Neural cell (in vitro differentiated cells): ENCODE measurements at regions not wholly inside any gene's neighbourhood (a gene's known extent, or its start where the extent isn't known, plus 50 kb on each side); places are given as distances from the start of the nearest gene placed in this dataset.

Source experiments
- H2AFZ ChIP-seq: fragments of 200-600, 300-800 bp; sonication (generic), shearing (Covaris generic); 2 replicates; pipeline ENCODE4 v1.6.0; 2014; ENCODE audit warnings: low read depth, mild to moderate bottlenecking, antibody characterized with exemption, low read length, moderate library complexity
- H3F3A ChIP-seq: fragments of 200-600 bp; shearing (Covaris generic); 2 replicates; pipeline ENCODE4 v1.6.1; 2016; ENCODE audit warnings: mild to moderate bottlenecking, moderate library complexity, mixed read lengths, antibody characterized with exemption, low read length; ENCODE audit not compliant: insufficient read depth, poor library complexity, severe bottlenecking
- H3K27ac ChIP-seq: fragments of 200-600, 300-800 bp; sonication (generic), shearing (Covaris generic); 2 replicates; pipeline ENCODE4 v1.5.1; 2014; ENCODE audit warnings: mild to moderate bottlenecking, low read length, moderate library complexity
- H3K27me3 ChIP-seq: fragments of 300-800, 200-600 bp; sonication (generic), shearing (Covaris generic); 2 replicates; pipeline ENCODE4 v1.6.0; 2014; ENCODE audit warnings: mild to moderate bottlenecking, low read depth, low read length, moderate library complexity; ENCODE audit not compliant: insufficient read depth
- H3K36me3 ChIP-seq: fragments of 300-800, 200-600 bp; sonication (generic), shearing (Covaris generic); 2 replicates; pipeline ENCODE4 v1.5.1; 2014; ENCODE audit warnings: mild to moderate bottlenecking, antibody characterized with exemption, low read length, moderate library complexity; ENCODE audit not compliant: insufficient read depth
- H3K4me2 ChIP-seq: fragments of 300-800, 200-600 bp; sonication (generic), shearing (Covaris generic); 2 replicates; pipeline ENCODE4 v1.6.0; 2014; ENCODE audit warnings: mild to moderate bottlenecking, low read length
- H3K4me3 ChIP-seq: fragments of 300-800, 200-600 bp; sonication (generic), shearing (Covaris generic); 2 replicates; pipeline ENCODE4 v1.5.1; 2014; ENCODE audit warnings: mild to moderate bottlenecking, low read length, moderate library complexity
- H3K79me2 ChIP-seq: fragments of 200-600 bp; shearing (Covaris generic); replicated peaks from 2 replicates; pipeline ENCODE4 v1.6.0; 2014; ENCODE audit warnings: mild to moderate bottlenecking, low read length, moderate library complexity; ENCODE audit not compliant: insufficient read depth
- H3K9ac ChIP-seq: fragments of 300-800, 200-600 bp; sonication (generic), shearing (Covaris generic); 2 replicates; pipeline ENCODE4 v1.6.1; 2016; ENCODE audit warnings: mild to moderate bottlenecking, low read length, mixed read lengths
- H3K9me2 ChIP-seq: fragments of 200-600 bp; shearing (Covaris generic); 2 replicates; pipeline ENCODE4 v1.6.1; 2016; ENCODE audit warnings: mild to moderate bottlenecking, low read length, mixed read lengths; ENCODE audit not compliant: insufficient read depth
- H3K9me3 ChIP-seq: fragments of 200-600, 300-800 bp; sonication (generic), shearing (Covaris generic); 2 replicates; pipeline ENCODE4 v1.6.1; 2016; ENCODE audit warnings: mild to moderate bottlenecking, mixed run types, low read length, moderate library complexity, mixed read lengths
- H4K20me1 ChIP-seq: fragments of 200-600 bp; shearing (Covaris generic); 2 replicates; pipeline ENCODE4 v1.6.1; 2016; ENCODE audit warnings: mild to moderate bottlenecking, mixed run types; ENCODE audit not compliant: insufficient read depth
- CTCF ChIP-seq: fragments of 450-650 bp; IDR thresholded peaks from 2 replicates; pipeline ENCODE4 v1.5.1; 2014; ENCODE audit warnings: antibody characterized with exemption, mild to moderate bottlenecking, moderate library complexity; ENCODE audit not compliant: poor library complexity, severe bottlenecking
- EP300 ChIP-seq: fragments of 450-650 bp; conservative IDR thresholded peaks from 2 replicates; pipeline ENCODE4 v1.6.1; 2014; ENCODE audit warnings: antibody characterized with exemption, mild to moderate bottlenecking, moderate library complexity; ENCODE audit not compliant: poor library complexity, severe bottlenecking
- EZH2 ChIP-seq: fragments of 200-600, 300-800 bp; shearing (Covaris generic), sonication (generic); IDR thresholded peaks from 2 replicates; pipeline ENCODE4 v1.6.1; 2014; ENCODE audit warnings: antibody characterized with exemption, low read length, borderline replicate concordance, mild to moderate bottlenecking; ENCODE audit not compliant: insufficient read depth, poor library complexity, severe bottlenecking
- MXI1 ChIP-seq: fragments of 450-650 bp; conservative IDR thresholded peaks from 2 replicates; pipeline ENCODE4 v1.6.1; 2014; ENCODE audit warnings: antibody characterized with exemption, mild to moderate bottlenecking; ENCODE audit not compliant: poor library complexity, severe bottlenecking
- POLR2AphosphoS5 ChIP-seq: IDR thresholded peaks from 2 replicates; pipeline ENCODE4 v1.6.1; 2012
- RAD21 ChIP-seq: fragments of 450-650 bp; conservative IDR thresholded peaks from 2 replicates; pipeline ENCODE4 v1.6.1; 2014; ENCODE audit warnings: antibody characterized with exemption, mild to moderate bottlenecking, moderate library complexity
- REST ChIP-seq: IDR thresholded peaks from 2 replicates; pipeline ENCODE4 v1.6.1; 2012; ENCODE audit warnings: borderline replicate concordance
- SMC3 ChIP-seq: fragments of 450-650 bp; conservative IDR thresholded peaks from 2 replicates; pipeline ENCODE4 v1.6.1; 2014; ENCODE audit warnings: antibody characterized with exemption, mild to moderate bottlenecking, moderate library complexity; ENCODE audit not compliant: poor library complexity
- TAF1 ChIP-seq: IDR thresholded peaks from 2 replicates; pipeline ENCODE4 v1.6.1; 2012; ENCODE audit warnings: low read depth

DNA sequence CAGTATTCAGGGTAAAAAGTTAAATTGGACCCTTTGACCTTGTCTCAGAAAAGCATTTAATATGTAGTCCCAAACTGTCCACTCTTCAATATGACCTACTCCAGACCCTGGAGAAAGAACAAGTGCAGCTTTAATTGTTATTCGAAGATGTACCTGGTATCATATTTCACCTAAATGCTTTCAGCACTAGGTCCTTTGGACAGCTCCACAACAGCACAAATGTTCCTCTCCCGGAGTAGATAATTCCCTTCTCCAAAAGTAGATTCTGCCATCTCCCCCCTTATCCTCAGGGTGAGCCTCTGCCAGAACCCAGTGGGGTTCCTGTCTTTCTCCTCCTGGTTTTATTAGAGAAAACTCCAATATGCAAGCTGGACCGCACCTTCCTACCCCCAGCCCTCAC lies 104.5 kb upstream of the AJAP1 start:
- H4K20me1 ChIP-seq: no peaks in the 10 kb centered on the region
- no peaks in the 10 kb centered on the region for H3K36me3 ChIP-seq
- no peaks in the 10 kb centered on the region for H3F3A ChIP-seq
- no peak overlapping the region for H3K9ac ChIP-seq
- no peaks in the 10 kb centered on the region for H3K79me2 ChIP-seq
- no peaks in the 10 kb centered on the region for H3K27me3 ChIP-seq
- H3K27ac ChIP-seq: no peak overlapping the region
- no peaks in the 10 kb centered on the region for H3K9me2 ChIP-seq
- H2AFZ ChIP-seq: no peak overlapping the region
- no peak for TF ChIP-seq REST
- TF ChIP-seq SMC3: no peak
- no peak for TF ChIP-seq EP300
- no peak for TF ChIP-seq EZH2
- TF ChIP-seq CTCF: no peak
- TF ChIP-seq MXI1: no peak
- no peak for TF ChIP-seq TAF1
- no peak for TF ChIP-seq POLR2AphosphoS5
- no peak for TF ChIP-seq RAD21
- no peaks in the 10 kb centered on the region for H3K9me3 ChIP-seq
- no peak overlapping the region for H3K4me3 ChIP-seq
- no peak overlapping the region for H3K4me2 ChIP-seq

GRCh38 chr1:4550941-4551340 lies 103.5 kb upstream of the AJAP1 start:
- no peak overlapping the region for H3K27ac ChIP-seq
- no peaks in the 10 kb centered on the region for H3K79me2 ChIP-seq
- no peaks in the 10 kb centered on the region for H3F3A ChIP-seq
- TF ChIP-seq EZH2: no peak
- TF ChIP-seq SMC3: no peak
- no peak for TF ChIP-seq RAD21
- no peak for TF ChIP-seq TAF1
- no peak for TF ChIP-seq MXI1
- TF ChIP-seq REST: no peak
- no peak for TF ChIP-seq EP300
- no peak for TF ChIP-seq CTCF
- no peak for TF ChIP-seq POLR2AphosphoS5
- H3K36me3 ChIP-seq: no peaks in the 10 kb centered on the region
- no peaks in the 10 kb centered on the region for H3K9me3 ChIP-seq
- no peaks in the 10 kb centered on the region for H3K27me3 ChIP-seq
- no peak overlapping the region for H2AFZ ChIP-seq
- no peaks in the 10 kb centered on the region for H3K9me2 ChIP-seq
- no peak overlapping the region for H3K4me3 ChIP-seq
- no peak overlapping the region for H3K9ac ChIP-seq
- no peaks in the 10 kb centered on the region for H4K20me1 ChIP-seq
- no peak overlapping the region for H3K4me2 ChIP-seq
